GM23248 (cell line): ENCODE measurements at regions not wholly inside any gene's neighbourhood (a gene's known extent, or its start where the extent isn't known, plus 50 kb on each side); places are given as distances from the start of the nearest gene placed in this dataset.
"Not testable (repeated sequence)": the region's sequence is repeated elsewhere in the genome, so short reads cannot be mapped to it uniquely, and the experiment has no call there.

ENCODE experiments used
- EZH2 ChIP-seq: fragments of 200-600 bp; sonication (generic); IDR thresholded peaks from 2 replicates; pipeline ENCODE4 v1.6.1; 2018; ENCODE audit warnings: antibody characterized with exemption, mild to moderate bottlenecking; ENCODE audit not compliant: insufficient read depth, poor library complexity, severe bottlenecking
- EZH2phosphoT487 ChIP-seq: fragments of 200-600 bp; sonication (generic); IDR thresholded peaks from 2 replicates; pipeline ENCODE4 v1.6.1; 2018; ENCODE audit warnings: antibody characterized with exemption, moderate library complexity, mild to moderate bottlenecking, low read depth; ENCODE audit not compliant: insufficient read depth

DNA sequence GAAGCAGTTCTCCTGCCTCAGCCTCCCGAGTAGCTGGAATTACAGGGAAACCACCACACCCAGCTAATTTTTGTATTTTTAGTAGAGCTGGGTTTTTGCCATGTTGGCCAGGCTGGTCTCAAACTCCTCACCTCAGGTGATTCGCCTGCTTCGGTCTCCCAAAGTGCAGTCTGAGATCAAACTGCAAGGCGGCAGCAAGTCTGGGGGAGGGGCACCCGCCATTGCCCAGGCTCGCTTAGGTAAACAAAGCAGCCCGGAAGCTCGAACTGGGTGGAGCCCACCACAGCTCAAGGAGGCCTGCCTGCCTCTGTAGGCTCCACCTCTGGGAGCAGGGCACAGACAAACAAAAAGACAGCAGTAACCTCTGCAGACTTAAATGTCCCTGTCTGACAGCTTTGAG, 725.2 kb upstream of the ANKRD30A start:
- not testable (repeated sequence) for TF ChIP-seq EZH2, EZH2phosphoT487
